ENCODE measurements at regions not wholly inside any gene's neighbourhood (a gene's known extent, or its start where the extent isn't known, plus 50 kb on each side); places are given as distances from the start of the nearest gene placed in this dataset.

DNA sequence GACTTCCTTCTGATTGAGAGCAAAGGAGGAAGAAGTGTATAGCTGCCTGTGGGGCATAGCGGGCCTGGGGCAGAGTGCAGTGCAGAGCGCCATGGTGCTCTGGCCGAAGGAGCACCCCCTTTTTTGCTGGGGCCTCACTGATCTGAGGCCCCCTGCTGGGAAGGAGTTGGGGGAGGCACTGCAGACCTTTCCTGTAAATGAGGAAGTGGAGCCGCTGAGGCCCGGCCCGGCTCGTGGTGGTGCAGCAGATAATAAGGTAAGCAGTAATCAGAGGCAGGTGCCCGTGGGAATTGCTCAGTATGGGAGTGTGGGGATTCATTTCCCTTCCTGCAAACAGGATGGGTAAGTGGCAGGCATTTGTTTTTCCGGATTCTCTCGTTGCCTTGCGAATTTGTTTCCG lies 373.7 kb upstream of the MKI67 start:
- FAIRE-seq (no peak), ATAC-seq (peak; percentile 37; the same call in 1 of the 3 replicates), DNase-seq (ENCODE audit: extremely low read depth in 1 of 4, low spot score in 3 of 4) (peak in 2 of 4 experiments; percentile 11 to 12)
- BruUV-seq (replicated peaks) = no TSS peak
- no peak overlapping the region for H2AFZ ChIP-seq (ENCODE audit: low read depth, low read length)
- POLR2A ChIA-PET = no interaction called here
- H3K4me3 ChIP-seq = no peak overlapping the region
- H4K20me1 ChIP-seq (replicated peaks; ENCODE audit: control insufficient read depth, insufficient read depth, low read length) = no peaks in the 10 kb centered on the region
- no peaks in the 10 kb centered on the region for H3K9me3 ChIP-seq (replicated peaks; ENCODE audit: control insufficient read depth, insufficient read depth, low read depth, low read length)
- H3K36me3 ChIP-seq (ENCODE audit: control insufficient read depth, insufficient read depth, low read length) = no peaks in the 10 kb centered on the region
- peak; percentile 94 for TF ChIP-seq SPI1 (IDR thresholded peaks at IDR 0.05; ENCODE audit: borderline replicate concordance, low read depth, low read length)
- TF ChIP-seq, protein P1, sequence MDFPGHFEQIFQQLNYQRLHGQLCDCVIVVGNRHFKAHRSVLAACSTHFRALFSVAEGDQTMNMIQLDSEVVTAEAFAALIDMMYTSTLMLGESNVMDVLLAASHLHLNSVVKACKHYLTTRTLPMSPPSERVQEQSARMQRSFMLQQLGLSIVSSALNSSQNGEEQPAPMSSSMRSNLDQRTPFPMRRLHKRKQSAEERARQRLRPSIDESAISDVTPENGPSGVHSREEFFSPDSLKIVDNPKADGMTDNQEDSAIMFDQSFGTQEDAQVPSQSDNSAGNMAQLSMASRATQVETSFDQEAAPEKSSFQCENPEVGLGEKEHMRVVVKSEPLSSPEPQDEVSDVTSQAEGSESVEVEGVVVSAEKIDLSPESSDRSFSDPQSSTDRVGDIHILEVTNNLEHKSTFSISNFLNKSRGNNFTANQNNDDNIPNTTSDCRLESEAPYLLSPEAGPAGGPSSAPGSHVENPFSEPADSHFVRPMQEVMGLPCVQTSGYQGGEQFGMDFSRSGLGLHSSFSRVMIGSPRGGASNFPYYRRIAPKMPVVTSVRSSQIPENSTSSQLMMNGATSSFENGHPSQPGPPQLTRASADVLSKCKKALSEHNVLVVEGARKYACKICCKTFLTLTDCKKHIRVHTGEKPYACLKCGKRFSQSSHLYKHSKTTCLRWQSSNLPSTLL (IDR thresholded peaks at IDR 0.05) = no peak
- 66% methylated on average over 7 of the region's 12 CpGs for WGBS (ENCODE audit: insufficient coverage, low coverage, missing lambda C conversion rate)
- intact Hi-C loops (cut with micrococcal nuclease) = no loop called here
- H3K27ac ChIP-seq (ENCODE audit: extremely low read depth, low read depth, low read length) = no peak overlapping the region
- no peak overlapping the region for H3K9ac ChIP-seq (ENCODE audit: insufficient read depth in 1 of 2, low read depth in 2 of 2, low read length in 2 of 2)
- peaks cover 0 to 16% of the 10 kb centered on the region in 2 experiments; a peak in 3 of 5 replicates for H3K4me1 ChIP-seq (replicated peaks in 1 of 2; ENCODE audit: control insufficient read depth in 2 of 2, insufficient read depth in 2 of 2, low read length in 2 of 2)
- in situ Hi-C loops (cut with MboI) = no loop called here
- no peaks in the 10 kb centered on the region for H3K79me2 ChIP-seq (ENCODE audit: control insufficient read depth, insufficient read depth, low read length)
- H3K9me1 ChIP-seq (ENCODE audit: control insufficient read depth, insufficient read depth, low read length) = no peaks in the 10 kb centered on the region
- no peak overlapping the region for H3K4me2 ChIP-seq (ENCODE audit: insufficient read depth, low read length)
- CTCF ChIA-PET (ENCODE audit: low intra/inter-chr PET ratio) = no interaction called here
- no peaks in the 10 kb centered on the region for H3K27me3 ChIP-seq (ENCODE audit: control insufficient read depth in 2 of 2, insufficient read depth in 2 of 2, low read length in 2 of 2)

DNA sequence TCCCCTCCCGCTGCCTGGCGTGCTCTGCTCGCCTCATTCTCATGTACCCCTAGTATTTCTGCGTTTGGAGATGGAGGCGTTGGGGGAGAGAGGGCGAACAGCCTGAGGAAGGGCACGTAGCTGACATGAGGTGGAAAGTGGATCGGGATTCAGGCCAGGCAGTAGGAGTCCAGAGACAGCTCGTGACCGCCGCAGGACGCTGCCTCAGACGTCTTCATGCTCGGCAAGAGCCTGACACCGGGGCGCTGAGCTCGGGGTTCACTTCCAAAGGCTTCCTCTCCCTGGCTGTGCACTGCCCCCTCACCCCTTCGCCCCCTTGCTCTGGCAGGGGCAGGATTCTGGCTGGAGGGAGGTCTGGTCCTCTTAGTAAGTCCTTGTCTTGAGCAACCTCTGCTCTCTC lies 374.4 kb upstream of the MKI67 start:
- H3K36me3 ChIP-seq (ENCODE audit: control insufficient read depth, insufficient read depth, low read length) = no peaks in the 10 kb centered on the region
- intact Hi-C loops (cut with micrococcal nuclease) = no loop called here
- ChIA-PET POLR2A (no interaction called here), CTCF (ENCODE audit: low intra/inter-chr PET ratio) (no interaction called here)
- no peak overlapping the region for H3K9ac ChIP-seq (ENCODE audit: insufficient read depth in 1 of 2, low read depth in 2 of 2, low read length in 2 of 2)
- no peaks in the 10 kb centered on the region for H3K79me2 ChIP-seq (ENCODE audit: control insufficient read depth, insufficient read depth, low read length)
- BruUV-seq (replicated peaks) = no TSS peak
- H3K27me3 ChIP-seq (ENCODE audit: control insufficient read depth in 2 of 2, insufficient read depth in 2 of 2, low read length in 2 of 2) = no peaks in the 10 kb centered on the region
- in situ Hi-C loops (cut with MboI) = no loop called here
- H3K4me1 ChIP-seq (replicated peaks in 1 of 2; ENCODE audit: control insufficient read depth in 2 of 2, insufficient read depth in 2 of 2, low read length in 2 of 2) = peaks cover 0 to 16% of the 10 kb centered on the region in 2 experiments; a peak in 3 of 5 replicates
- no peak overlapping the region for H3K4me2 ChIP-seq (ENCODE audit: insufficient read depth, low read length)
- no peak overlapping the region for H3K27ac ChIP-seq (ENCODE audit: extremely low read depth, low read depth, low read length)
- H2AFZ ChIP-seq (ENCODE audit: low read depth, low read length) = peak overlapping the region; percentile 32; the same call in 1 of the 2 replicates
- 23% methylated on average over 13 of the region's 18 CpGs for WGBS (ENCODE audit: insufficient coverage, low coverage, missing lambda C conversion rate)
- H3K9me1 ChIP-seq (ENCODE audit: control insufficient read depth, insufficient read depth, low read length) = no peaks in the 10 kb centered on the region
- H3K9me3 ChIP-seq (replicated peaks; ENCODE audit: control insufficient read depth, insufficient read depth, low read depth, low read length) = no peaks in the 10 kb centered on the region
- H4K20me1 ChIP-seq (replicated peaks; ENCODE audit: control insufficient read depth, insufficient read depth, low read length) = no peaks in the 10 kb centered on the region
- ATAC-seq = no peak
- H3K4me3 ChIP-seq = no peak overlapping the region
- FAIRE-seq = no peak
- DNase-seq (ENCODE audit: extremely low read depth in 1 of 4, low spot score in 3 of 4) = no peak
- TF ChIP-seq DPF2 (IDR thresholded peaks at IDR 0.05) = no peak
- TF ChIP-seq IFI16 (CRISPR knock-in tag; IDR thresholded peaks at IDR 0.05) = no peak
- TF ChIP-seq, protein P2, sequence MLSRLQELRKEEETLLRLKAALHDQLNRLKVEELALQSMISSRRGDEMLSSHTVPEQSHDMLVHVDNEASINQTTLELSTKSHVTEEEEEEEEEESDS (CRISPR knock-in tag; IDR thresholded peaks at IDR 0.05) = no peak
- TF ChIP-seq CBFA2T3 (IDR thresholded peaks at IDR 0.05) = no peak
- TF ChIP-seq, protein P3, sequence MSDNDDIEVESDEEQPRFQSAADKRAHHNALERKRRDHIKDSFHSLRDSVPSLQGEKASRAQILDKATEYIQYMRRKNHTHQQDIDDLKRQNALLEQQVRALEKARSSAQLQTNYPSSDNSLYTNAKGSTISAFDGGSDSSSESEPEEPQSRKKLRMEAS (CRISPR knock-in tag; IDR thresholded peaks at IDR 0.05) = no peak
- TF ChIP-seq ZBED1 (IDR thresholded peaks at IDR 0.05) = no peak
- TF ChIP-seq BACH1 (tag; IDR thresholded peaks at IDR 0.05) = no peak
- TF ChIP-seq KAT8 (IDR thresholded peaks at IDR 0.05; ENCODE audit: low read depth) = no peak
- TF ChIP-seq BMI1 (IDR thresholded peaks at IDR 0.05; ENCODE audit: low read length) = no peak
- no peak for TF ChIP-seq NR3C1 (CRISPR knock-in tag; IDR thresholded peaks at IDR 0.05)
- TF ChIP-seq ZNF224 (CRISPR knock-in tag; IDR thresholded peaks at IDR 0.05) = no peak
- TF ChIP-seq ZNF121 (CRISPR knock-in tag; conservative IDR thresholded peaks at IDR 0.05) = no peak
- TF ChIP-seq, protein P4, sequence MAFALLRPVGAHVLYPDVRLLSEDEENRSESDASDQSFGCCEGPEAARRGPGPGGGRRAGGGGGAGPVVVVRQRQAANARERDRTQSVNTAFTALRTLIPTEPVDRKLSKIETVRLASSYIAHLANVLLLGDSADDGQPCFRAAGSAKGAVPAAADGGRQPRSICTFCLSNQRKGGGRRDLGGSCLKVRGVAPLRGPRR (CRISPR knock-in tag; IDR thresholded peaks at IDR 0.05) = no peak
- no peak for TF ChIP-seq ZNF584 (CRISPR knock-in tag; IDR thresholded peaks at IDR 0.05; ENCODE audit: low read depth)

Data from K562 (cell line).